SK-N-SH (cell line): ENCODE measurements at regions not wholly inside any gene's neighbourhood (a gene's known extent, or its start where the extent isn't known, plus 50 kb on each side); places are given as distances from the start of the nearest gene placed in this dataset.

Source experiments
- CTCF ChIA-PET: fragments of 300-600, 350-600 bp; formaldehyde crosslinking; extraction: SDS; loops from one replicate; lab custom pipeline; 2021; lab: Yijun Ruan, JAX
- POLR2A ChIA-PET: fragments of 350-600 bp; sonication (Branson Sonifier 250); formaldehyde crosslinking; extraction: SDS; loops from one replicate; lab custom pipeline; 2020; ENCODE audit warnings: antibody characterized with exemption, inconsistent platforms; lab: Yijun Ruan, JAX
- DNase-seq: peaks from one replicate; pipeline ENCODE4 v3.0.0; 2012
- H2AFZ ChIP-seq: fragments of 200-600 bp; sonication (generic); 2 replicates; pipeline ENCODE4 v1.8.1; 2016; ENCODE audit warnings: antibody characterized with exemption, mild to moderate bottlenecking, low read depth
- H3F3A ChIP-seq: fragments of 200-600 bp; sonication (generic); replicated peaks from 2 replicates; pipeline ENCODE3; 2016; ENCODE audit warnings: antibody characterized with exemption, mild to moderate bottlenecking; ENCODE audit not compliant: insufficient read depth
- H3K27ac ChIP-seq, 2 experiments: fragments of 200-500 bp in 1 of 2; fragments of 200-600 bp in 1 of 2; sonication (Bioruptor generic) in 1 of 2; sonication (generic), shearing (Covaris generic) in 1 of 2; 2 replicates each; pipeline versions ENCODE4 v1.5.1 to v1.6.1; 2014 to 2016; ENCODE audit warnings: low read depth in 2 of 2, inconsistent platforms in 1 of 2, low read length in 1 of 2, mild to moderate bottlenecking in 1 of 2, mixed read lengths in 1 of 2
- H3K27me3 ChIP-seq: fragments of 200-600 bp; sonication (generic), shearing (Covaris generic); 2 replicates; pipeline ENCODE4 v1.6.1; 2016; ENCODE audit warnings: mixed run types; ENCODE audit not compliant: insufficient read depth
- H3K36me3 ChIP-seq, 2 experiments: fragments of 200-500 bp in 1 of 2; fragments of 200-600 bp in 1 of 2; sonication (Bioruptor generic) in 1 of 2; sonication (generic) in 1 of 2; replicated peaks in 1 of 2; 2 replicates each; pipeline versions ENCODE3 to v1.5.1; 2014 to 2016; ENCODE audit warnings: low read length in 1 of 2, mild to moderate bottlenecking in 1 of 2; ENCODE audit not compliant: insufficient read depth in 2 of 2, control insufficient read depth in 1 of 2
- H3K4me1 ChIP-seq, 2 experiments: fragments of 200-500 bp in 1 of 2; fragments of 200-600 bp in 1 of 2; sonication (Bioruptor generic) in 1 of 2; sonication (generic), shearing (Covaris generic) in 1 of 2; 2 replicates each; pipeline versions ENCODE4 v1.5.1 to v1.6.1; 2014 to 2016; ENCODE audit warnings: low read depth in 1 of 2, low read length in 1 of 2, mixed run types in 1 of 2; ENCODE audit not compliant: insufficient read depth in 2 of 2, control insufficient read depth in 1 of 2
- H3K4me2 ChIP-seq: fragments of 200-600 bp; sonication (generic), shearing (Covaris generic); 2 replicates; pipeline ENCODE4 v1.6.1; 2017; ENCODE audit warnings: mixed run types
- H3K4me3 ChIP-seq, 2 experiments: fragments of 200-500 bp in 1 of 2; fragments of 200-600 bp in 1 of 2; sonication (Bioruptor generic) in 1 of 2; sonication (generic), shearing (Covaris generic) in 1 of 2; 2 replicates each; pipeline versions ENCODE4 v1.5.1 to v1.8.1; 2014 to 2016; ENCODE audit warnings: low read depth in 2 of 2, inconsistent platforms in 1 of 2, low read length in 1 of 2, mild to moderate bottlenecking in 1 of 2, mixed read lengths in 1 of 2, moderate library complexity in 1 of 2
- H3K79me2 ChIP-seq: fragments of 200-600 bp; sonication (generic); 2 replicates; pipeline ENCODE4 v1.8.1; 2017; ENCODE audit warnings: mild to moderate bottlenecking; ENCODE audit not compliant: insufficient read depth
- H3K9ac ChIP-seq: fragments of 200-600 bp; sonication (generic); 2 replicates; pipeline ENCODE4 v1.6.1; 2017; ENCODE audit warnings: mixed run types
- H3K9me2 ChIP-seq: fragments of 200-600 bp; sonication (generic); 2 replicates; pipeline ENCODE4 v1.6.1; 2017; ENCODE audit warnings: mixed run types
- H3K9me3 ChIP-seq: fragments of 200-600 bp; sonication (generic); 2 replicates; pipeline ENCODE4 v1.6.1; 2017; ENCODE audit warnings: mixed run types, mild to moderate bottlenecking, moderate library complexity
- H4K20me1 ChIP-seq: fragments of 200-600 bp; sonication (generic); 2 replicates; pipeline ENCODE4 v1.6.1; 2017; ENCODE audit warnings: mild to moderate bottlenecking, mixed run types; ENCODE audit not compliant: insufficient read depth
- CHD2 ChIP-seq: fragments of 150-350 bp; IDR thresholded peaks from 2 replicates; pipeline ENCODE4 v1.6.1; 2018; ENCODE audit warnings: low read length; ENCODE audit not compliant: partially characterized antibody
- EP300 ChIP-seq, 2 experiments: IDR thresholded peaks; 2 replicates each; pipeline versions ENCODE4 v1.4.0 to v1.6.1; 2012; ENCODE audit warnings: borderline replicate concordance in 1 of 2, low read depth in 1 of 2, low read length in 1 of 2
- IRF3 ChIP-seq: fragments of 150-350 bp; IDR thresholded peaks from 2 replicates; pipeline ENCODE4 v1.6.1; 2016; ENCODE audit warnings: mild to moderate bottlenecking, low read depth, low read length
- NRF1 ChIP-seq: IDR thresholded peaks from 2 replicates; pipeline ENCODE4 v1.6.1; 2012; ENCODE audit warnings: low read depth, mild to moderate bottlenecking, low read length
- RAD21 ChIP-seq: IDR thresholded peaks from 2 replicates; pipeline ENCODE4 v1.6.1; 2012; ENCODE audit warnings: mild to moderate bottlenecking, low read length
- RCOR1 ChIP-seq: fragments of 150-350 bp; IDR thresholded peaks from 2 replicates; pipeline ENCODE4 v1.6.1; 2017; ENCODE audit warnings: antibody characterized with exemption, low read length
- SIN3A ChIP-seq: IDR thresholded peaks from 2 replicates; pipeline ENCODE4 v1.6.1; 2012; ENCODE audit warnings: low read depth, mild to moderate bottlenecking, low read length, moderate library complexity, borderline replicate concordance
- SMC3 ChIP-seq: IDR thresholded peaks from 2 replicates; pipeline ENCODE4 v1.6.1; 2012; ENCODE audit warnings: low read depth, low read length, improper control_type of control experiment
- TCF12 ChIP-seq: IDR thresholded peaks from 2 replicates; pipeline ENCODE4 v1.4.0; 2012
- TEAD4 ChIP-seq: IDR thresholded peaks from 2 replicates; pipeline ENCODE4 v1.4.0; 2012; ENCODE audit warnings: mild to moderate bottlenecking, borderline replicate concordance; ENCODE audit not compliant: insufficient read depth
- WGBS: methylation state at CpG from one replicate; pipeline ENCODE4 v1.1.6; 2017; ENCODE audit warnings: low lambda C conversion rate; 5-methylcytosine and 5-hydroxymethylcytosine counted together
- TF ChIP-seq, protein P1 (sequence below): IDR thresholded peaks from 2 replicates; pipeline ENCODE4 v1.6.1; 2012; ENCODE audit warnings: mild to moderate bottlenecking, low read depth, low read length, moderate library complexity
- TF ChIP-seq, protein P2 (sequence below): IDR thresholded peaks from 2 replicates; pipeline ENCODE4; 2012
- TF ChIP-seq, protein P3 (sequence below): IDR thresholded peaks from 2 replicates; pipeline ENCODE4 v1.4.0; 2012; ENCODE audit warnings: low read depth, borderline replicate concordance

GRCh38 chr10:88186335-88186734 lies 322.9 kb downstream of the PTEN start:
- no peaks in the 10 kb centered on the region for H3K9me3 ChIP-seq
- POLR2A ChIA-PET: no interaction called here

GRCh38 chr10:88187472-88187871 lies 324.0 kb downstream of the PTEN start:
- H3K36me3 ChIP-seq: no peaks in the 10 kb centered on the region
- CTCF ChIA-PET: interaction anchor here (0.7 to 1.5 kb wide), 2 partner anchors 10 to 104 kb away, joined by 3 read pairs; no protein-coding TSS in a partner anchor
- POLR2A ChIA-PET: interaction anchor here (0.6 kb wide), 1 partner anchor 344 kb away, joined by 4 read pairs; no protein-coding TSS in a partner anchor
- no peak overlapping the region for H3K4me2 ChIP-seq
- H3K4me3 ChIP-seq: no peak overlapping the region
- H3K27ac ChIP-seq: no peak overlapping the region
- no peaks in the 10 kb centered on the region for H4K20me1 ChIP-seq
- H3K27me3 ChIP-seq: no peaks in the 10 kb centered on the region
- TF ChIP-seq, protein P1, sequence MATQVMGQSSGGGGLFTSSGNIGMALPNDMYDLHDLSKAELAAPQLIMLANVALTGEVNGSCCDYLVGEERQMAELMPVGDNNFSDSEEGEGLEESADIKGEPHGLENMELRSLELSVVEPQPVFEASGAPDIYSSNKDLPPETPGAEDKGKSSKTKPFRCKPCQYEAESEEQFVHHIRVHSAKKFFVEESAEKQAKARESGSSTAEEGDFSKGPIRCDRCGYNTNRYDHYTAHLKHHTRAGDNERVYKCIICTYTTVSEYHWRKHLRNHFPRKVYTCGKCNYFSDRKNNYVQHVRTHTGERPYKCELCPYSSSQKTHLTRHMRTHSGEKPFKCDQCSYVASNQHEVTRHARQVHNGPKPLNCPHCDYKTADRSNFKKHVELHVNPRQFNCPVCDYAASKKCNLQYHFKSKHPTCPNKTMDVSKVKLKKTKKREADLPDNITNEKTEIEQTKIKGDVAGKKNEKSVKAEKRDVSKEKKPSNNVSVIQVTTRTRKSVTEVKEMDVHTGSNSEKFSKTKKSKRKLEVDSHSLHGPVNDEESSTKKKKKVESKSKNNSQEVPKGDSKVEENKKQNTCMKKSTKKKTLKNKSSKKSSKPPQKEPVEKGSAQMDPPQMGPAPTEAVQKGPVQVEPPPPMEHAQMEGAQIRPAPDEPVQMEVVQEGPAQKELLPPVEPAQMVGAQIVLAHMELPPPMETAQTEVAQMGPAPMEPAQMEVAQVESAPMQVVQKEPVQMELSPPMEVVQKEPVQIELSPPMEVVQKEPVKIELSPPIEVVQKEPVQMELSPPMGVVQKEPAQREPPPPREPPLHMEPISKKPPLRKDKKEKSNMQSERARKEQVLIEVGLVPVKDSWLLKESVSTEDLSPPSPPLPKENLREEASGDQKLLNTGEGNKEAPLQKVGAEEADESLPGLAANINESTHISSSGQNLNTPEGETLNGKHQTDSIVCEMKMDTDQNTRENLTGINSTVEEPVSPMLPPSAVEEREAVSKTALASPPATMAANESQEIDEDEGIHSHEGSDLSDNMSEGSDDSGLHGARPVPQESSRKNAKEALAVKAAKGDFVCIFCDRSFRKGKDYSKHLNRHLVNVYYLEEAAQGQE: no peak
- no peak for TF ChIP-seq EP300 (IDR thresholded peaks at IDR 0.05; ENCODE audit: borderline replicate concordance in 1 of 2, low read depth in 1 of 2, low read length in 1 of 2)
- TF ChIP-seq, protein P2, sequence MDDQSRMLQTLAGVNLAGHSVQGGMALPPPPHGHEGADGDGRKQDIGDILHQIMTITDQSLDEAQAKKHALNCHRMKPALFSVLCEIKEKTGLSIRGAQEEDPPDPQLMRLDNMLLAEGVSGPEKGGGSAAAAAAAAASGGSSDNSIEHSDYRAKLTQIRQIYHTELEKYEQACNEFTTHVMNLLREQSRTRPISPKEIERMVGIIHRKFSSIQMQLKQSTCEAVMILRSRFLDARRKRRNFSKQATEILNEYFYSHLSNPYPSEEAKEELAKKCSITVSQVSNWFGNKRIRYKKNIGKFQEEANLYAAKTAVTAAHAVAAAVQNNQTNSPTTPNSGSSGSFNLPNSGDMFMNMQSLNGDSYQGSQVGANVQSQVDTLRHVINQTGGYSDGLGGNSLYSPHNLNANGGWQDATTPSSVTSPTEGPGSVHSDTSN: no peak
- TF ChIP-seq TCF12: no peak
- TF ChIP-seq RAD21: no peak
- no peak for TF ChIP-seq CHD2
- TF ChIP-seq, protein P3, sequence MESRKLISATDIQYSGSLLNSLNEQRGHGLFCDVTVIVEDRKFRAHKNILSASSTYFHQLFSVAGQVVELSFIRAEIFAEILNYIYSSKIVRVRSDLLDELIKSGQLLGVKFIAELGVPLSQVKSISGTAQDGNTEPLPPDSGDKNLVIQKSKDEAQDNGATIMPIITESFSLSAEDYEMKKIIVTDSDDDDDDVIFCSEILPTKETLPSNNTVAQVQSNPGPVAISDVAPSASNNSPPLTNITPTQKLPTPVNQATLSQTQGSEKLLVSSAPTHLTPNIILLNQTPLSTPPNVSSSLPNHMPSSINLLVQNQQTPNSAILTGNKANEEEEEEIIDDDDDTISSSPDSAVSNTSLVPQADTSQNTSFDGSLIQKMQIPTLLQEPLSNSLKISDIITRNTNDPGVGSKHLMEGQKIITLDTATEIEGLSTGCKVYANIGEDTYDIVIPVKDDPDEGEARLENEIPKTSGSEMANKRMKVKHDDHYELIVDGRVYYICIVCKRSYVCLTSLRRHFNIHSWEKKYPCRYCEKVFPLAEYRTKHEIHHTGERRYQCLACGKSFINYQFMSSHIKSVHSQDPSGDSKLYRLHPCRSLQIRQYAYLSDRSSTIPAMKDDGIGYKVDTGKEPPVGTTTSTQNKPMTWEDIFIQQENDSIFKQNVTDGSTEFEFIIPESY: no peak
- TF ChIP-seq SMC3: no peak
- TF ChIP-seq TEAD4: no peak
- TF ChIP-seq, all 33 proteins: peak for 0
- DNase-seq: no peak
- Histone ChIP-seq H3K9ac (no peak overlapping the region), H3K9me2 (no peaks in the 10 kb centered on the region), H3K79me2 (no peaks in the 10 kb centered on the region), H3K4me1 (no peaks in the 10 kb centered on the region; a peak in 1 of 4 replicates), H3K9me3 (no peaks in the 10 kb centered on the region), H3F3A (no peaks in the 10 kb centered on the region), H2AFZ (no peak overlapping the region)
- 94% methylated on average over 2 of the region's 2 CpGs for whole genome bisulfite sequencing

More at GRCh38 chr10:88186335-88186734, 322.9 kb downstream of the PTEN start:
- no peaks in the 10 kb centered on the region for H3K36me3 ChIP-seq
- no peaks in the 10 kb centered on the region for H3K27me3 ChIP-seq
- 90% methylated on average over 2 of the region's 2 CpGs for WGBS
- H3K9me2 ChIP-seq: no peaks in the 10 kb centered on the region
- H4K20me1 ChIP-seq: no peaks in the 10 kb centered on the region
- CTCF ChIA-PET: interaction anchor here (0.6 to 1.0 kb wide), 2 partner anchors 203 to 246 kb away, joined by 3 to 4 read pairs; no protein-coding TSS in a partner anchor
- no peak overlapping the region for H3K9ac ChIP-seq
- no peaks in the 10 kb centered on the region for H3K79me2 ChIP-seq
- no peak overlapping the region for H3K4me2 ChIP-seq
- DNase-seq: no peak
- H3K4me3 ChIP-seq: no peak overlapping the region
- no peak overlapping the region for H3K27ac ChIP-seq
- no peak overlapping the region for H2AFZ ChIP-seq
- H3F3A ChIP-seq: no peaks in the 10 kb centered on the region
- TF ChIP-seq SIN3A (no peak), RCOR1 (no peak), TCF12 (peak; percentile 25; the same call in 1 of the 2 replicates), IRF3 (no peak), TEAD4 (no peak), NRF1 (no peak)
- TF ChIP-seq, protein P3: no peak
- TF ChIP-seq, all 33 proteins: peak for 1
- H3K4me1 ChIP-seq: no peaks in the 10 kb centered on the region; a peak in 1 of 4 replicates
